Tibial nerve (tissue), 4 donors: ENCODE measurements at regions not wholly inside any gene's neighbourhood (a gene's known extent, or its start where the extent isn't known, plus 50 kb on each side); places are given as distances from the start of the nearest gene placed in this dataset.

Source experiments
- EP300 ChIP-seq, 2 donors: sonication (generic); formaldehyde crosslinking; IDR thresholded peaks; one replicate each; pipeline ENCODE4 v1.6.1; 2017; ENCODE audit warnings: antibody characterized with exemption in 2 of 2, mild to moderate bottlenecking in 1 of 2
- POLR2A ChIP-seq, 2 donors: fragments of 450-650 bp; IDR thresholded peaks; one replicate each; pipeline ENCODE4 v1.6.1; 2017; ENCODE audit warnings: antibody characterized with exemption in 2 of 2, mild to moderate bottlenecking in 2 of 2, moderate library complexity in 2 of 2
- TF ChIP-seq, protein P1 (sequence below), 5 experiments: fragments of 200-600 bp in 3 of 5; fragments of 450-650 bp in 2 of 5; sonication (generic) in 3 of 5; IDR thresholded peaks; one replicate each; pipeline ENCODE4 v1.5.1; 2016 to 2019; ENCODE audit warnings: antibody characterized with exemption in 5 of 5, mild to moderate bottlenecking in 3 of 5, moderate library complexity in 2 of 5

DNA sequence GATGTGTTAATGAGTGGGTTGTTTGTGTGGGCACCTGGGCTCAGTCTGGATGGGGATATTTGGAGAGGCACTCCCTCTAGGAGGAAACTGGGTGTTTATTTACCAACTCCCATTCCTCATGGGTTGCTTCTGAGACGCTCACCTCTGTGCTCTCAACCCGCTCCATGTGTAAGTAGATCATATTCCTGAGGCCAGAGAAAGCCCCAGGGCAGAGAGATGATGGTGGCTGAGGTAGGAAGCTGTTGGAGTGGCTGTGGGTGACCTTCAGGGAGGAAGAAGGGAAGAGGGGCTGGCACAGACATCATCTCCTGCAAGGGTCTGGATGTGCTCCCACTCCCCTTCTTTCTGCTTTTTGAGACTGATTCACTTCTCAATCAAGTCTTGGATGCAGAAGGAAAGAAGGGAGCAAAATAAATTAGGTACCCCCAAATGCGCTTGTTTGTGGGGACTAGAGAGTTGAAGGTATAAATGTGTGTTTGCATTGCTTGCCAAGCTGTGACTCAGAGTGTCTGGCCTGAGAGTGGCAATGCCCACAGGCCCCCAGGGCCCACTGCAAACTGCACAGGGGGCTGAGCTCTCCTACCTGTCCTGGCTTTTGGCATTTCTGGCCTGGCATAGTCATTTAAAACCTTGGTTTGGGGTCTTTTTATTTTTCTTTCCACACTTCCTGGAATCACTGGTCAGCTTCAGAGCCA, 57.2 kb upstream of the TNP1 start:
- TF ChIP-seq, protein P1, sequence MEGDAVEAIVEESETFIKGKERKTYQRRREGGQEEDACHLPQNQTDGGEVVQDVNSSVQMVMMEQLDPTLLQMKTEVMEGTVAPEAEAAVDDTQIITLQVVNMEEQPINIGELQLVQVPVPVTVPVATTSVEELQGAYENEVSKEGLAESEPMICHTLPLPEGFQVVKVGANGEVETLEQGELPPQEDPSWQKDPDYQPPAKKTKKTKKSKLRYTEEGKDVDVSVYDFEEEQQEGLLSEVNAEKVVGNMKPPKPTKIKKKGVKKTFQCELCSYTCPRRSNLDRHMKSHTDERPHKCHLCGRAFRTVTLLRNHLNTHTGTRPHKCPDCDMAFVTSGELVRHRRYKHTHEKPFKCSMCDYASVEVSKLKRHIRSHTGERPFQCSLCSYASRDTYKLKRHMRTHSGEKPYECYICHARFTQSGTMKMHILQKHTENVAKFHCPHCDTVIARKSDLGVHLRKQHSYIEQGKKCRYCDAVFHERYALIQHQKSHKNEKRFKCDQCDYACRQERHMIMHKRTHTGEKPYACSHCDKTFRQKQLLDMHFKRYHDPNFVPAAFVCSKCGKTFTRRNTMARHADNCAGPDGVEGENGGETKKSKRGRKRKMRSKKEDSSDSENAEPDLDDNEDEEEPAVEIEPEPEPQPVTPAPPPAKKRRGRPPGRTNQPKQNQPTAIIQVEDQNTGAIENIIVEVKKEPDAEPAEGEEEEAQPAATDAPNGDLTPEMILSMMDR (IDR thresholded peaks at IDR 0.05), result no peak
- TF ChIP-seq POLR2A (IDR thresholded peaks at IDR 0.05) (no peak), EP300 (IDR thresholded peaks at IDR 0.05) (no peak)
